Uterus (tissue), 2 donors: ENCODE measurements at regions not wholly inside any gene's neighbourhood (a gene's known extent, or its start where the extent isn't known, plus 50 kb on each side); places are given as distances from the start of the nearest gene placed in this dataset.

ENCODE experiments used
- POLR2A ChIP-seq, 2 donors: fragments of 450-650 bp; IDR thresholded peaks; one replicate each; pipeline ENCODE4 v1.6.1; 2016; ENCODE audit warnings: antibody characterized with exemption in 2 of 2, mild to moderate bottlenecking in 1 of 2, moderate library complexity in 1 of 2
- TF ChIP-seq, protein P1 (sequence below), 4 experiments: fragments of 200-600 bp in 2 of 4; fragments of 450-650 bp in 2 of 4; sonication (generic) in 2 of 4; IDR thresholded peaks; one replicate each; pipeline ENCODE4 v1.5.1; 2016 to 2019; ENCODE audit warnings: antibody characterized with exemption in 4 of 4, mild to moderate bottlenecking in 2 of 4, moderate library complexity in 1 of 4

DNA sequence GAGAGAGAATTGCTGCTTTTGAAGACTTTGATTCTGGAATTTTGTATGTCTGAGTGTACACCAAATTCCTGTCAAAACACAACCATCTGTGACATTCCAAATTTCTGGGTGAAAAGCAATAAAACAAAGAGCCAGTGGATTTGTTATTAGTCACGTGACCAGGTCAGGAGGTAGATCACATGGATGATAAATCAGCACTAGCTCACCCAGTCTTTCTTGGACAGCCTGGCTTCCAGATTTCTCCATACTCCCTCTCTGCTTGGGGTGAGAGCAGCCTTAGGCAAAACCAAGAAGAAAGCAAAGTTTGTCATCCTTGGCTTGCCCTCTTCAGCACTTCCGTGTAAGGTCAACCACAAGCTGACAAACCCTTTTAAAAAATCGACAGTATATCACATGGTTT, 194.2 kb downstream of the CLCN4 start:
- TF ChIP-seq, protein P1, sequence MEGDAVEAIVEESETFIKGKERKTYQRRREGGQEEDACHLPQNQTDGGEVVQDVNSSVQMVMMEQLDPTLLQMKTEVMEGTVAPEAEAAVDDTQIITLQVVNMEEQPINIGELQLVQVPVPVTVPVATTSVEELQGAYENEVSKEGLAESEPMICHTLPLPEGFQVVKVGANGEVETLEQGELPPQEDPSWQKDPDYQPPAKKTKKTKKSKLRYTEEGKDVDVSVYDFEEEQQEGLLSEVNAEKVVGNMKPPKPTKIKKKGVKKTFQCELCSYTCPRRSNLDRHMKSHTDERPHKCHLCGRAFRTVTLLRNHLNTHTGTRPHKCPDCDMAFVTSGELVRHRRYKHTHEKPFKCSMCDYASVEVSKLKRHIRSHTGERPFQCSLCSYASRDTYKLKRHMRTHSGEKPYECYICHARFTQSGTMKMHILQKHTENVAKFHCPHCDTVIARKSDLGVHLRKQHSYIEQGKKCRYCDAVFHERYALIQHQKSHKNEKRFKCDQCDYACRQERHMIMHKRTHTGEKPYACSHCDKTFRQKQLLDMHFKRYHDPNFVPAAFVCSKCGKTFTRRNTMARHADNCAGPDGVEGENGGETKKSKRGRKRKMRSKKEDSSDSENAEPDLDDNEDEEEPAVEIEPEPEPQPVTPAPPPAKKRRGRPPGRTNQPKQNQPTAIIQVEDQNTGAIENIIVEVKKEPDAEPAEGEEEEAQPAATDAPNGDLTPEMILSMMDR (IDR thresholded peaks at IDR 0.05) = no peak
- no peak for TF ChIP-seq POLR2A (IDR thresholded peaks at IDR 0.05)
